ENCODE measurements at regions not wholly inside any gene's neighbourhood (a gene's known extent, or its start where the extent isn't known, plus 50 kb on each side); places are given as distances from the start of the nearest gene placed in this dataset.

- TF ChIP-seq POLR2A (IDR thresholded peaks at IDR 0.05) (no peak), CTCF (IDR thresholded peaks at IDR 0.05) (no peak)
These were observed 50.4 kb upstream of the ANKRD50 start for GRCh38 chr4:124762956-124763355.
